NCI-H2196 (cell line): ENCODE measurements at regions not wholly inside any gene's neighbourhood (a gene's known extent, or its start where the extent isn't known, plus 50 kb on each side); places are given as distances from the start of the nearest gene placed in this dataset.

Experiments used
- DNase-seq: peaks from one replicate; lab custom pipeline; 2025; ENCODE audit not compliant: unreplicated experiment; lab: John Stamatoyannopoulos, UW

DNA sequence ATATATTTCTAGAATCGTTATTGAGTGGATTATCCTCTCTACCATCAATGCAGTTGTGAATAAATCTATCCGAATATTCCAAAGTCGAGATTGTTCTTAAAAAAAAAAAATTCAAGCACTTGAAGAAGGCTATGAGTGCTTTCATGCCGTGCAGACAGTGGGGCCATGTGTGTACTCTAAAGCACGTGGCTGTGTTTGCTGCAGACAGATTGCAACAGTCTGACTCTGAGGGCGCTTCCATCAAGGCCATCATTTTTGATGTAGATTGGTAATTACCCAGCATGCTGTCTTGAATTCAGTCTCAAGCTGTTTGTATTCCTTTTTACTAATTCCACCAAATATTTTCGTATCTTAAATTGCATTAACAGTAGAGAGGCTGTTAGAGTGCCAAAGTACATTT lies 325.9 kb upstream of the LINC00305 start:
- DNase-seq, result no peak

DNA sequence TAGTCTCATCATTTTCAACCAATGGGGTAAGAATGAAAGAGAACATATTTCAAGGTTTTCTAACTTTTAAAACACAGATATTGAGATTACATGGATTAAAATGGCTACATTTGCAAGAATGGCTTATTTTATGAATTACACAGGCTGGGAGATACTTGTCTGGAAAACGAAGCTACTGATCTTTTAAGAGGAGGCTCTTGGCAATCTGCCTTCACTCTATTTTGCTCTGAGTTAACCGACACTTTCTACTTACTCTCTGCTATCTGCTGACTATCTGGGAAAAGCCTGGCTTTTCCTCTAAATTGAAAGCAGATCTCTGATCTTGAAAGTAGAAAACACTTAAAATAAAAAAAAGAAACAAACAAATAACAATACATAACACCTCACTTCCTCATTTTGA lies 325.4 kb upstream of the LINC00305 start:
- DNase-seq, result no peak

DNA sequence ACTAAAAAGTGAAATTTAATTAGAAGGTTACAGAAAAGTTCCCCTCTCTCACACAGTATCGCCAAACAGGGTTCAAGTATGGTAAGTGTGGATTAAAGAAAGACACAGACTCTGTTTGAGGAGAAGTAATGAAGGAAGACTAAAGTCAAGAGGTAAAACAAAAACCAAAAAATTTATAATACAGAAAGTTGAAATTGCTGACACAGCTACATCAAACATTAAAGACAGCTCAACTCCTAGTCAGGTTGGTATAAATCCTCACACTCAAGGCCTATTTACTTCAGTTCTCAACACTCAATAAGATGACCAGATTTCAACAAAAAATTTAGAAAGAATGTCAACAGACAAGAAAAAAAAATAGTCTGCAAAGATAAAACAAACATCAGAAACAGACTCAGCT lies 300.5 kb upstream of the LINC00305 start:
- DNase-seq, result no peak

DNA sequence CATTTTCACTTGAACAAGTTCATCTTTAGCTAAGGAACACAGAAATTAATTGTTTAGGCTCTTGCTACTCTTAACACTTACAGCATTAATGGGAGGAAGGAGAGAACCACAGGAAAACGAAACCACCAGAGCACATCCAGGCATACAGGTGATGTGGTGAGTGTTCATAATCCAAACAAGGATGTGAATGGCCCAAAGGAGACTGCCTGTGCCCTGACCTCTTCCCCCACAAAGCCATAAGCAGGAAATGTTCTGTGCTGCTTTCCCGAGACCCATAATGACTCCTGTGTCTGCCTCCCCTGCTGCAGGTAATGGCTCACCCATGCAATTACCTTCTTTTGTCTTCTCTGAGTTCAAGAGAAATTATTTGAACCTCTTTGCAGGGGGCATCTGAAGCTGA lies 295.9 kb upstream of the LINC00305 start:
- DNase-seq, result no peak

DNA sequence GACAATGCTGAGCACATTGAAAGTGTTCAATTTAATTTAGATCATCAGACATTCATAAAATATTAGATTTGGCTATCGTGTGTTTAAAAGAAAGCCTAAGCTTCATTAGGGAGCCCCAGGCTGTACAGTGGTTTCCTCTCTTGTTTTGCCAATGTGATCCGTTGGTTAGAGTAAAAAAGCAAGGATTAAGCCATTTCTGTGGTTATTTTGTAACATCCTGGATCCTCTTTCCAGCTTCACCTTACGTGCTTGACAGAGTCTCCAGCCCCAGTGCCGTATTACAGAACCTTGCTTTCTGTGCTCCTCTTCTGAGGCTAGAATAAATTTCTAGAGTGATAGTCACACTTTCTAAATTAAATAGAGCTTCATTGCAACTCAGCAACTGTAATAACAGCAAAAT lies 289.3 kb upstream of the LINC00305 start:
- no peak for DNase-seq

DNA sequence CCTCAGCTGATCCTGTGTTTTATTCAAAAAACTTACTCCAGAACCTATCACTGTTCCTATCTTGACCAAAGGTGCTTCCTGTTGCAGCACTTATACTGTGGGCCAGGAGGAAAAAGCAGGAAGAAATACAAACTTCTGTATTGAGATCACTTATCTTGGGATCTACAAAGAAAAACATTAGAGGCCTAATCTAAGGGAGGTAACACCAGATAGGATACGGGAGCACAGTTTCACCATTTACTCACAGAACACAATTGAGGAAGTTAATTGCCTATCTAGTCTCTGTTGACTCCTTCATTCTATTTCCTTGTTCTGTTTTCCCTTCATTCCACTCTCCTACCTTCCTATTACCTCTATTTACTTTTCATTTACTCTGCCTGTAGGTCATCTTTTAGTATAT lies 287.2 kb upstream of the LINC00305 start:
- DNase-seq, result no peak

DNA sequence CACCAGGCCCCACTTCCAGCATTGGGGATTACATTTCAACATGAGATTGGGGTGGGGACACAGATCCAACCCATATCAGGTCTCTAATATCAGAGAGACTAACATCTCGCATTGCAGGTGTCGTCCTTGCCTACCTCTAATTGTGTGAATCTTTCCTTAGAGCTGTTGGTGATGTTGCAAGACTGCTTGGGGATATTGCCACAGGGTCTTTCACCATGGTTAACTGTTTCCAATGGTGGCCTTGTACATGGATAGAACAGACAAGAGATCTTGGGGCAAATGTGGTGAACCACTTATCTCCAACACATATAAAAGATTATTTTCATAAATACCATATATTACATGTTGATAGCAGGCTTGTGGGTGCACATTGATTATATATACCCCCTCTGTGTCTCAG lies 270.3 kb upstream of the LINC00305 start:
- no peak for DNase-seq

DNA sequence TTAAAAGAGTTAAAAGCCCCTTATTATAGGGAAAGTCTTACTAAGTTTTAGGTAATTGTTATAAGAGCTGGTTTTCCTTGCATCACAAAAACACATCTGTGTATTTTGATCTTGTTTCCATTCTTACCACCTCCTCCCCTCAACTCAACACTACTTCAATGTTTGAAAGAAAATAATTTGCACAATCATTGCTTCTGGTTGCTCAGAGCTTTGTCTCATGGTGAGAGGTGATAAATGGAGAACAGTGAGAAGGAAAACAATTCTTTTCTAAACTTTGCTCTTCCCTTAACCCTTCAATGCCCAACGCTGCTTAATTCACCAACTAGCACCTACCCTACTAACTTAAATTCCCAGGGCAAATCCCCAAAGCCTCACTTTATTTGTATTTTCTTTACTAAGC lies 268.1 kb upstream of the LINC00305 start:
- no peak for DNase-seq

DNA sequence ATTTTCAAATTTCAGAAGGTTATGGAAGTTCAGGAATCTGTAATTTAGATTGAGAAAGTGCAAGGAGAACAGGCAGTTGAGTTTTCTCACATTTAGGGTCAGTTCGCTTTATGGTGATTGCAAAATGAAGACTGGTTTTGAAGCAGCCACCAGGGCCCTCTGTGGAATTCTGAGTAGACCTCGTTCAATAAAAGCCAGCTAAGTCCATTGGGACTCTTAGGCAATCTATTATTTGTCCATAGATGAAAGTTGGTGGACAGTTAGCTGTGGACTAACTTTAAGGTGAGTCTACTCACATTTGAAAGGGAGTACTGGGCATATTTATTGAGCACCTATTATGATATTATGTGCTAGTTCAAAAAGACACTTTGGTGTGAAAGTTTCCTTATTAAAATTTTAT lies 266.3 kb upstream of the LINC00305 start:
- DNase-seq, result no peak

DNA sequence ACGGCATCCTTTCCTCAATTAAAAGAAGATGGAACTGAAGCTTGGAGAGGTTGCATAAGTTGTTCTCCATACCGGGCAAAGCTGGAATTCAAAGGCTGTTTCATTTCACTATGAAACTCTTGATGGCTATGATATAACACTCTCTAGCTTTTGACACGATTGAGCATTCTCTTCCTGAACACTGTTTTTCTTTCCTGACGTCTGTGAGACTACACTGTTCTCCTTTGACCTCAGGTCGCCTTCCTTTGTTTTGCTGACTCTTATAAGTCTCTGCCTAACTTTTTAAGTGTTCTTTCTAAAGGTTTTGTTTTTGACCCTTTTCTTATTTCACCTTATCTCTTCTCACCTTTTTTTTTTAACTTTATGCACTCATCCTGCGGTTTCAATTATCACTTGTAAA lies 261.8 kb upstream of the LINC00305 start:
- DNase-seq, result no peak

DNA sequence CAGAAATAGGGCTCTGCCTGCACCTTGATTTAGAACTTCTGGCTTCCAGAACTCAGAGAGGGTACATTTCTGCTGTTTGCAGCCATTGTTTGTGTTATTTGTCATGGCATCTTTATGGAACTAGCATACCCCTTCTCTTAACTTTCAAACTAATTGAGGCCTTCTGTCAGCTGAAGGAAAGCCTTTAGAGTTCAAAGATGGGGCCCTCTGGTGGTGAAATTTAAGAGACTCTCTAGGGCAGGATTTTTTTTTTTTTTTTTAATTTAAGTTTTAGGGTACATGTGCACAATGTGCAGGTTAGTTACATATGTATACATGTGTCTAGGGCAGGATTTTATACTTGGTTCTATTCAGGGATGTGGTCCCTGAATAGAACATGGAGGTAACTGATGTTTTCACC lies 260.6 kb upstream of the LINC00305 start:
- no peak for DNase-seq

DNA sequence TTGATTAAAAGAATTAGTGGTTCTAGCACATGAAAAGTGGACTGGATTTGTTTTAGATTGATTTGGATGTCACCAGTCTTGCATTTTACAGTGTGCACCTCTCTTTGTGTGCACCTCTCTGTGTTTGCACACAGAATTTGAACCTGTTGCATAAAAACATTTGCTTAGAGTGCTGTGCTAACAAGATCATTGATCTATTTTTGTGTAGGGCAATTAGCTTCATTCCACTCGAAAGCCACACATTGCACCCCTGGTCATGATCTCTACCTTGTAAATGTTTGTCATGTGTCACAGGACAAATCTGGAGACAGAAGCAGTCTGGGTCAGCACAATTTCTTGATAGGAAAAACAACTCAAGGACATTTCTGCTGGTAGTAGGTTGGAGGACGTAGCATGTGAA lies 258.7 kb upstream of the LINC00305 start:
- DNase-seq, result no peak

DNA sequence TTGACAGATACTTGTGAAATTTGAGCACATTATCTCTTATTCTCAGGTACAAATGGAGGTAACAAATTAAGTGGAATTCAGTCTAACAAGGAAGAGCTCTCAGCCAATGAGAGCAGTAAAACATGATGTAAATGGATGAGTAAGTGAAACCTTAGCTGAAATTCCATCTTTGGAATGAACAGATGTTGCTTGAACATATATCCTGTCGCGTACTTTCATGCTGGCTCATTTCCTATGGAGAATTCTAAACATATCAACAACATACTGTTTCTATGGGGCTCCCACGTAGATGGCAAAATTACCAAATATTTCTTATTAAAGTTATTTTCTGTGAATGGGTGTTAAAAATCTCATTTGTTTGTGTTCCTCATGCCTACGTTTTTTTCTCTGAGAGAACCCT lies 256.3 kb upstream of the LINC00305 start:
- no peak for DNase-seq

DNA sequence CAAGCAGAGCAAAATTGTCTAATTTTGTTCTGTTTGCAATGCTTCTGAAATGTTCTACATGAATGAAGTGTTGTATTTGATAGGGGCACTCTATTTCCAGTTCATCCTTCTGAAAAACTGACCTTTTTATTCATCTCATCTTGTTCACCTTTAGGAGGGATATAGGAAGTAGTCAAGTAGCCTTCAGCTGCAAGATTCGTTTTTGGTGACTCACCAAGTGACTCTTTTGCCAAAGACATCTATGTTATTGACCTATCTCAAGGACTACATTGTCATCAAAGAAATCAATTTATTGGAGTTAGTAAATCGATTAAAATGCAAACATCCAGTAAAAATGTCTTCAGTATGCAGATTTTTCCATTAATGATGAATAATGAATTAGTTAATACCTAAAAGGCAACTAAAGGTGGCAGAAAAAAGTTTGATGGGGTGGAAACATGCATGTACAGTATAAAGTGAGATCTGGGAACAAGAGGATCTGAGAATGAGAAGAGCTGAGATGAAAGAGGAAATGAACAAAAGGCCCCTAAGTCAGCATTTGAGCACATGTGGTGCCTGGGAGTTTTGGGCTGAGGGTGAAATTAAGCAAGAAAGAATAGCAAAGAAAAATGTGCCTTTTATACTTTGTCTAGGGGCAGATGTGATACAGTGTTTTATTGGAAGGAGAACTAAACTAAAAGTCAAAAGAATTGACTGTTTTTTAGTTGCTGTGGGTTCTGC lies 255.1 kb upstream of the LINC00305 start:
- no peak for DNase-seq

DNA sequence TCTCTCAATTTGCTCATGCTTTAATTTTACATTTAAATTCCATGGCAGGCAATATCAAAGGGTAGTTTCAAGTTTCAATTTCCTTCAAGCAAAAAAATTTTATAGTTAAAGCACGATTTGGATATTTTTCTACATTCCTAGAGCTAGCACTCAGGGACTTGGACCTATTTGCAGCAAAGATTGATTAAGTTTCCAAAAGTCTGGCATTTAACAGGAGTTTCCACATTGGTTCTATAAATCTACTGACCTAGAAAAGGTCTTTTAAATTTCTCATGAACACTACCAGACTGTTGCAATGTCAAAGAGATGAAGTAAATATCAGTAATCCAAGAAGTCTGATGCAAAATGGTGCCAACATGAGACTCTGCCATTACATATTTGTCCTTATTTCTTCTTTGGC lies 253.7 kb upstream of the LINC00305 start:
- DNase-seq, result no peak

DNA sequence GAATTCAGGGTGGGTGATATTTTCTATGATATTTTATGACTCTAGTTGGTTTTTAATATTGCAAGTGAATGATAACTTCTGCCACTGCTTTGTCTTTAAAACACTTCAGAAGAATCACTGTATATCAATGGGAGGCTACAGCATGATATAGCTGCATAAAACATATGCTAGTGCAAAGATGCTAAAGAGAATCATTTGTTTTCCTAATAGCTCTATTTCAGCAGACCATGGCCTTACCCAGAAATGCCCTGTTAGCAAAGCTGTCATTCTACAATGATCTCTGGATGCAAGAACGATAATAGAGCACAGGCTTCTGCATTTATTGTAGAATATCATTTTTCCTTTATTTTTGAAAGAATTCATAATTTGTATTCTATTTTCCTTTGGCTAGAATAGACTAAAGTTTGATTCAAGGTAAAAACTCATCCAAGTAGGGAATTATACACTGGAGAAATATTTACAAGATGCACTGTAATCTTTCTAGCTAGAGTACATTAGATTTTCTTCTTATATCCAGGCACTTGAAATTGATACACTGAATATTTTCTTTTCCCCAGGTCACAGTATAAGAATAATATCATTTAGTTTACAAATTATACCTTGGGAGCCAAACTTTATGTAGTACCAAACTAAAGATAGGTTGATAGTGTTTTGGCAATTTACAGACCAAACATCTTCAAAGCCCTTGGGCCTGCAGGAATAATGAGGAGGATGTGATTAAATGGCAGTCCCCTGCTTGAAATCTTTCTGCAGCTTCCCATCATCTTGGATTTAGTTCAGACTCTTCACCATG lies 252.6 kb upstream of the LINC00305 start:
- DNase-seq, result no peak

DNA sequence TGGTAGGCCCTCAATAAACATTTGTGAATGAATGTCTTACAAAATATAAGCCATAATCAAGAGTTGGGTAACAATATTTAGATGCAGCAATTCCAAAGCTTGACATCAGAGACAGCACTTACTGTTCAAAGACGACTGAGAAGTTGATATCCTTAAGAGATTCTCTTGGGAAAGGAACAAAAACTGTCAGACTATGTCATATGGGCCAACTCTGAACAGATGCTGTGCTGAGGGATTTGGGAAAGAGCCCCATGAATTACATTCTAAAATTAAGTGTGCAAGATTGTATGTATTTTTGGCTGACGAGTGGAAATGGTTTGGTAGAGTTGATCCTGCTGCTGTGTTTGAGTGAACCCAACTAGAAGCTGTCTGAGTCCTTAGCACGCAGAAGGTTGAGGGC lies 250.7 kb upstream of the LINC00305 start:
- DNase-seq, result no peak

DNA sequence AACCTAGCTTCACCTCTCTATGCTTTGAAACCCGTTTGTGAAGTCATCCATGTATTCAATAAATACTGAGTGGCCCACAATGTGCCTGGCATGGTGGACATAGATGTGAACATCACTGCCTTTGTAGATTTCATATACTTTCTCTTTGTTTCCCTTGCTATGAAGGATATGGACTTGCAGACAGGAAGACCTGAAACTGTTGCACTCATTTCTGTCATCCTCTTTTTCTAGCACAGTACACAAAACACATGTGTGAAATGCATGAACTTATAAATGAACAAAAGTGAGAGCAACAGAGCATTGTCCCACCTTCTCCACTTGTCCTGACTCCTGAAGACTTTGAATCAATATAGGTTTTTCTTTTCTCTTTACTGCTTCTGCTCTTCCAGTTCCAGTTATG lies 249.4 kb upstream of the LINC00305 start:
- DNase-seq, result no peak

DNA sequence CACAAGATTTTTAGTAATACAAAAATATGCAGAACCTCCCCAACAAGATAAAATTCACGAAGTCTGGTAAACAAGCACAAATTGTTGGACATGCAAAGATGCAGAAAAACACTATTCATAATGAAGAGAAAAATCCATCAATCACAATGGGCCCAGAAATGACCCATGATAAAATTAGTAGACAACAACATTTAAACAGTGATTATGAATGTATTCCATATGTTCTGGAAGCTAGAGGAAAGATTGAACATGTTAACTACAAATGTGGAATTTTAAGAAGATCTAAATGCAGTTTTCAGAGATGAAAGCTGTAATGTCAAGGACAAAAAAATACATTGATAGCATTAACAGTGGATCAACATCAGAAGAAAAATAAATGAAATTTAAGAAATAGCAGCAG lies 243.3 kb upstream of the LINC00305 start:
- no peak for DNase-seq

DNA sequence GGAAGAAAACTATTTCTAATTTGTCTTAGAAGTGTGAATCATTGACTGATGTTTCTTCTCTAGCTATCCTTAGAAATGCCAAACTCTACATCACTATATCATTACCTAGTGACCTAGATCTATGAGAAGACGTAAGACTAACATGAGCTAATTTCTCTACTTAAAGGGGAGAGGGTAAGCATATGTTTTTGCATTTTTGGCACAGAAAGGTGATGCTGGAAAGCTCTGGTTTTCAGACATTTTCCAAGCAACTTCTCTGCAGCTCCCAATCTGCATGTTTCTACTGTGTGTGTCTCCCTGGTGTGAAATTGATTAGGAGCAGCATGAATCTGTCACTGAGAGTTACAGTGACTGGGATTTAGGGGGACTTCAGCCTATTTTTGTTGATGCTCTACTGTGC lies 235.2 kb upstream of the LINC00305 start:
- no peak for DNase-seq

DNA sequence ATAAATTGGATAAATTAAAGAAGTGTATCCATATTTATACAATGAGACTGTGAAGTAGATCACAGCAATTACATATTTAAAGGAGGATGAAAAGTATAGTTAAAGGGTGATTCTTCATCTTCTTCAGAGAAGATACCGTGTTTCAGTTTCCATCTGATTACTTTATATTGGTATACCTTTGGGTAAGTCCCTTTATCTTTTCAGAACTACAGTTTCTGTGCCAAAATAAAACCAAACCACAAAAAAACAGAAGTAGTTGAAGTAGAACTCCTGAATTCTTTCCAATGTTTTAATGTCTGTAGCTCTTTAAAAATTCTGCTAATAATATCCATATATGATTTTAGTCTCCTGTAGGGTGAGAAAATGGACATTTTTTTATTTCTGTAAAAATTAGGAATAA lies 231.2 kb upstream of the LINC00305 start:
- DNase-seq, result no peak

DNA sequence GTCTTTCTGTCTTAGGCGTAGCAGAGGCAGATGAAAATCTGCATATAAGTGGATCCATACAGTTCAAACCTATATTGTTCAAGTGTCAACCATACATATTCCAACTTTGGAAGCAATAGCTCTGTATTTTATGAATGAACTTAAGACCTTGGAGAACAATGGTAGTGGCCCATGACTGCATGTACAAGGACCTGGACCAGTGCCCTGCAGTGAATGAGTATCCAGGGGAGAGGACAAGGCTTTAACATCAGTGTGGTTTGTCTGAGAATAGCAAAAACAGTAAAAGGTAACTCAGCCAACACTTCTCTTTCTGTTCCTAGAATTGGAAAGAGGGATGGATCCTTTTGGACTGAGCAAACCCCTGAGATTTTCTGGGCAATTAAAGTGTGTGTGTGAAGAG lies 230.8 kb upstream of the LINC00305 start:
- no peak for DNase-seq

DNA sequence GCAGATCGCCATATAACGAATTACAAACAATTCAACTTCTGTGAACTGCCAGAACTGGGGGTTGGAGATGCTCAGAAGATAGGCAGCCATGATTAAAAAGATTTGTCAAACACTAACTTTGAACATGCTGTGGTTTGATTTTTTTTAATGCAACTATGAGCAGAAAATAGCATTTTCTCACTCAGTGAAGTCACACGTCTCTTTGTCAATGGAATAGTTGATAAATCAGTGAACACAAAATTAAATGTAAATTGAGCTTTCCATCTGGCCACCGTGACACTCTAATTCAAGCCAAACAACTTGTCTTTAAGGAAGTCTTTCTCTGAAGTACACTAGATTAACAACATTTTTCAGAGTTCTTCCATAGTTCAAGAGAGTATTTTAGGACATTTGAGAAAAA lies 228.6 kb upstream of the LINC00305 start:
- DNase-seq, result no peak
